DOHH2 (cell line): ENCODE measurements at regions not wholly inside any gene's neighbourhood (a gene's known extent, or its start where the extent isn't known, plus 50 kb on each side); places are given as distances from the start of the nearest gene placed in this dataset.

ENCODE experiments used
- EZH2phosphoT487 ChIP-seq: fragments of 200-600 bp; sonication (generic); IDR thresholded peaks from 2 replicates; pipeline ENCODE4 v1.6.1; 2017; ENCODE audit warnings: borderline replicate concordance, mild to moderate bottlenecking, antibody characterized with exemption, low read length, moderate library complexity, mixed read lengths
- TF ChIP-seq, protein P1 (sequence below): fragments of 200-600 bp; sonication (generic); IDR thresholded peaks from one replicate; pipeline ENCODE4 v1.5.1; 2014; ENCODE audit warnings: antibody characterized with exemption, mild to moderate bottlenecking, low read depth, low read length; ENCODE audit not compliant: poor library complexity, severe bottlenecking

DNA sequence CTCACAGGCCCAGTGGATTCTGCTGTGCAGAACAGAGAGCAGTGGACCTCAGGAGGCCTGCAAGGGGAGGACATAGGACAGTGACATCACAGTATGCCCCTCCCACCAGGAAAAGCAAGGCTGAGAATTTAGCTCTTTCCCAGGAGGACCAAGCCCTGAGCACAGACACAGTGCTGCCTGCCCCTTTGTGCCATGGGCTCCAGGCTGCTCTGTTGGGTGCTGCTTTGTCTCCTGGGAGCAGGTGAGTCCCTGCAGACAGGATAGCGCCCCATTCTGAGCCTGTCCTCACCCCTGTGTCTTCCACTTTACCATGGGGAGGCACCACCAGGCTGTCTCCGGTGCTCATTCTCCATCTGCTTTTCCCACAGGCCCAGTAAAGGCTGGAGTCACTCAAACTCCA is 63.0 kb upstream of the PRSS58 start:
- TF ChIP-seq, protein P1, sequence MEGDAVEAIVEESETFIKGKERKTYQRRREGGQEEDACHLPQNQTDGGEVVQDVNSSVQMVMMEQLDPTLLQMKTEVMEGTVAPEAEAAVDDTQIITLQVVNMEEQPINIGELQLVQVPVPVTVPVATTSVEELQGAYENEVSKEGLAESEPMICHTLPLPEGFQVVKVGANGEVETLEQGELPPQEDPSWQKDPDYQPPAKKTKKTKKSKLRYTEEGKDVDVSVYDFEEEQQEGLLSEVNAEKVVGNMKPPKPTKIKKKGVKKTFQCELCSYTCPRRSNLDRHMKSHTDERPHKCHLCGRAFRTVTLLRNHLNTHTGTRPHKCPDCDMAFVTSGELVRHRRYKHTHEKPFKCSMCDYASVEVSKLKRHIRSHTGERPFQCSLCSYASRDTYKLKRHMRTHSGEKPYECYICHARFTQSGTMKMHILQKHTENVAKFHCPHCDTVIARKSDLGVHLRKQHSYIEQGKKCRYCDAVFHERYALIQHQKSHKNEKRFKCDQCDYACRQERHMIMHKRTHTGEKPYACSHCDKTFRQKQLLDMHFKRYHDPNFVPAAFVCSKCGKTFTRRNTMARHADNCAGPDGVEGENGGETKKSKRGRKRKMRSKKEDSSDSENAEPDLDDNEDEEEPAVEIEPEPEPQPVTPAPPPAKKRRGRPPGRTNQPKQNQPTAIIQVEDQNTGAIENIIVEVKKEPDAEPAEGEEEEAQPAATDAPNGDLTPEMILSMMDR, result no peak
- no peak for TF ChIP-seq EZH2phosphoT487
